SK-N-SH treated with all-trans-retinoic acid at 6 μM for 48 hours (cell line): ENCODE measurements at regions not wholly inside any gene's neighbourhood (a gene's known extent, or its start where the extent isn't known, plus 50 kb on each side); places are given as distances from the start of the nearest gene placed in this dataset.

Experiments
- ATAC-seq: fragments of 200-7000 bp; cut with Tn5 transposase; 3 replicates; pipeline ENCODE4 v1.9.1; 2020; ENCODE audit warnings: mild to moderate bottlenecking, moderate library complexity
- BACH2 ChIP-seq: fragments of 250-450 bp; sonication (Bioruptor Pico); IDR thresholded peaks from 2 replicates; pipeline ENCODE4 v1.9.0; 2021; ENCODE audit warnings: mild to moderate bottlenecking, borderline replicate concordance
- CSDC2 ChIP-seq: fragments of 250-450 bp; sonication (Bioruptor Pico); IDR thresholded peaks from 2 replicates; pipeline ENCODE4 v1.5.0; 2020; ENCODE audit warnings: mild to moderate bottlenecking, moderate library complexity
- ESRRG ChIP-seq: fragments of 250-450 bp; sonication (Bioruptor Pico); IDR thresholded peaks from 2 replicates; pipeline ENCODE4 v1.6.1; 2021; ENCODE audit warnings: mild to moderate bottlenecking
- OSR1 ChIP-seq: fragments of 250-450 bp; sonication (Bioruptor Pico); IDR thresholded peaks from 2 replicates; pipeline ENCODE4 v1.8.0; 2022; ENCODE audit warnings: moderate library complexity, mild to moderate bottlenecking, inconsistent platforms
- PPARA ChIP-seq: fragments of 250-450 bp; sonication (Bioruptor Pico); IDR thresholded peaks from 2 replicates; pipeline ENCODE4 v1.5.0; 2020; ENCODE audit warnings: mild to moderate bottlenecking, borderline replicate concordance
- RARB ChIP-seq: fragments of 250-450 bp; sonication (Bioruptor Pico); IDR thresholded peaks from 2 replicates; pipeline ENCODE4 v1.8.0; 2021; ENCODE audit warnings: mild to moderate bottlenecking, moderate library complexity
- SNAI2 ChIP-seq: fragments of 250-450 bp; sonication (Bioruptor Pico); IDR thresholded peaks from 2 replicates; pipeline ENCODE4 v1.5.0; 2020; ENCODE audit warnings: mild to moderate bottlenecking, moderate library complexity
- TCF4 ChIP-seq: fragments of 250-450 bp; sonication (Bioruptor Pico); IDR thresholded peaks from 2 replicates; pipeline ENCODE4 v1.8.0; 2021; ENCODE audit warnings: mild to moderate bottlenecking, moderate library complexity, borderline replicate concordance
- TOX ChIP-seq: fragments of 250-450 bp; sonication (Bioruptor Pico); IDR thresholded peaks from 2 replicates; pipeline ENCODE4 v1.8.0; 2021; ENCODE audit warnings: mild to moderate bottlenecking, moderate library complexity, borderline replicate concordance
- ZC3H10 ChIP-seq: fragments of 250-450 bp; sonication (Bioruptor Pico); IDR thresholded peaks from 2 replicates; pipeline ENCODE4 v1.5.1; 2021; ENCODE audit warnings: mild to moderate bottlenecking, moderate library complexity
- ZFP3 ChIP-seq: fragments of 250-450 bp; sonication (Bioruptor Pico); IDR thresholded peaks from 2 replicates; pipeline ENCODE4 v1.5.0; 2020; ENCODE audit warnings: mild to moderate bottlenecking, moderate library complexity
- ZFP30 ChIP-seq: fragments of 450-650 bp; formaldehyde crosslinking; IDR thresholded peaks from 2 replicates; pipeline ENCODE4 v1.5.0; 2022; ENCODE audit warnings: mild to moderate bottlenecking, moderate library complexity
- ZNF565 ChIP-seq: fragments of 450-650 bp; formaldehyde crosslinking; conservative IDR thresholded peaks from 2 replicates; pipeline ENCODE4 v1.5.0; 2020; ENCODE audit warnings: low read depth, mild to moderate bottlenecking, moderate library complexity
- ZNF70 ChIP-seq: fragments of 450-650 bp; formaldehyde crosslinking; IDR thresholded peaks from 2 replicates; pipeline ENCODE4 v1.5.0; 2020; ENCODE audit warnings: mild to moderate bottlenecking, moderate library complexity
- ZNF8 ChIP-seq: fragments of 450-650 bp; formaldehyde crosslinking; IDR thresholded peaks from 2 replicates; pipeline ENCODE4 v1.5.0; 2020; ENCODE audit warnings: mild to moderate bottlenecking, moderate library complexity
- TF ChIP-seq, protein P1 (sequence below): fragments of 250-450 bp; sonication (Bioruptor Pico); IDR thresholded peaks from 2 replicates; pipeline ENCODE4 v1.5.1; 2021; ENCODE audit warnings: mild to moderate bottlenecking, moderate library complexity
- TF ChIP-seq, protein P2 (sequence below): fragments of 250-450 bp; sonication (Bioruptor Pico); IDR thresholded peaks from 2 replicates; pipeline ENCODE4 v1.8.0; 2021; ENCODE audit warnings: low read depth, mild to moderate bottlenecking, moderate library complexity, borderline replicate concordance
- TF ChIP-seq, protein P3 (sequence below): fragments of 250-450 bp; sonication (Bioruptor Pico); IDR thresholded peaks from 2 replicates; pipeline ENCODE4 v1.5.1; 2020; ENCODE audit warnings: low read depth, mild to moderate bottlenecking, moderate library complexity
- TF ChIP-seq, protein P4 (sequence below): fragments of 250-450 bp; sonication (Bioruptor Pico); IDR thresholded peaks from 2 replicates; pipeline ENCODE4 v1.5.0; 2020; ENCODE audit warnings: mild to moderate bottlenecking, moderate library complexity
- TF ChIP-seq, protein P5 (sequence below): fragments of 250-450 bp; sonication (Bioruptor Pico); IDR thresholded peaks from 2 replicates; pipeline ENCODE4 v1.8.0; 2020; ENCODE audit warnings: mild to moderate bottlenecking, moderate library complexity, borderline replicate concordance

DNA sequence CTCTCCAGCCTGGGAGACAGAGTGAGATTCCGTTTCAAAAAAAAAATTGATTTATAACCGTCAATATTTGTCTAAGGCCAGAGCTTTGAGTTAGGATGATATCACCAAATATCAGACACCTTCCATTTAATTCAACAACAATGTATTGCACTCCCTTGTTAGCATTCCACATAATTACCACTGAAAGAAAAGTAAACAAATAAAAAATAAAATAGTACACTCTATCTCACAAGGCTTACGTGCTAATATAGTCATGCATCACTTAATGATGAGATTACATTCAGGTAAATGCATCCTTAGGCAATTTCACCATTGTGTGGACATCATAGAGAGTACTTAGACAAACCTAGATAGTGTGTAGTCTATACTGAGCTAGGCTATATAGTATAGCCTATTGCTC is 127.6 kb upstream of the RHOBTB1 start:
- TF ChIP-seq ESRRG (CRISPR knock-in tag) (no peak), ZNF70 (CRISPR knock-in tag) (no peak), PPARA (no peak), BACH2 (no peak), ZC3H10 (CRISPR knock-in tag) (no peak), ZNF8 (CRISPR knock-in tag) (no peak)
- TF ChIP-seq, protein P1, sequence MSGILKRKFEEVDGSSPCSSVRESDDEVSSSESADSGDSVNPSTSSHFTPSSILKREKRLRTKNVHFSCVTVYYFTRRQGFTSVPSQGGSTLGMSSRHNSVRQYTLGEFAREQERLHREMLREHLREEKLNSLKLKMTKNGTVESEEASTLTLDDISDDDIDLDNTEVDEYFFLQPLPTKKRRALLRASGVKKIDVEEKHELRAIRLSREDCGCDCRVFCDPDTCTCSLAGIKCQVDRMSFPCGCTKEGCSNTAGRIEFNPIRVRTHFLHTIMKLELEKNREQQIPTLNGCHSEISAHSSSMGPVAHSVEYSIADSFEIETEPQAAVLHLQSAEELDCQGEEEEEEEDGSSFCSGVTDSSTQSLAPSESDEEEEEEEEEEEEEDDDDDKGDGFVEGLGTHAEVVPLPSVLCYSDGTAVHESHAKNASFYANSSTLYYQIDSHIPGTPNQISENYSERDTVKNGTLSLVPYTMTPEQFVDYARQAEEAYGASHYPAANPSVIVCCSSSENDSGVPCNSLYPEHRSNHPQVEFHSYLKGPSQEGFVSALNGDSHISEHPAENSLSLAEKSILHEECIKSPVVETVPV (CRISPR knock-in tag): no peak
- TF ChIP-seq, protein P2, sequence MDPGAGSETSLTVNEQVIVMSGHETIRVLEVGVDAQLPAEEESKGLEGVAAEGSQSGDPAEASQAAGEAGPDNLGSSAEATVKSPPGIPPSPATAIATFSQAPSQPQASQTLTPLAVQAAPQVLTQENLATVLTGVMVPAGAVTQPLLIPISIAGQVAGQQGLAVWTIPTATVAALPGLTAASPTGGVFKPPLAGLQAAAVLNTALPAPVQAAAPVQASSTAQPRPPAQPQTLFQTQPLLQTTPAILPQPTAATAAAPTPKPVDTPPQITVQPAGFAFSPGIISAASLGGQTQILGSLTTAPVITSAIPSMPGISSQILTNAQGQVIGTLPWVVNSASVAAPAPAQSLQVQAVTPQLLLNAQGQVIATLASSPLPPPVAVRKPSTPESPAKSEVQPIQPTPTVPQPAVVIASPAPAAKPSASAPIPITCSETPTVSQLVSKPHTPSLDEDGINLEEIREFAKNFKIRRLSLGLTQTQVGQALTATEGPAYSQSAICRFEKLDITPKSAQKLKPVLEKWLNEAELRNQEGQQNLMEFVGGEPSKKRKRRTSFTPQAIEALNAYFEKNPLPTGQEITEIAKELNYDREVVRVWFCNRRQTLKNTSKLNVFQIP (CRISPR knock-in tag): no peak
- no peak for ATAC-seq

DNA sequence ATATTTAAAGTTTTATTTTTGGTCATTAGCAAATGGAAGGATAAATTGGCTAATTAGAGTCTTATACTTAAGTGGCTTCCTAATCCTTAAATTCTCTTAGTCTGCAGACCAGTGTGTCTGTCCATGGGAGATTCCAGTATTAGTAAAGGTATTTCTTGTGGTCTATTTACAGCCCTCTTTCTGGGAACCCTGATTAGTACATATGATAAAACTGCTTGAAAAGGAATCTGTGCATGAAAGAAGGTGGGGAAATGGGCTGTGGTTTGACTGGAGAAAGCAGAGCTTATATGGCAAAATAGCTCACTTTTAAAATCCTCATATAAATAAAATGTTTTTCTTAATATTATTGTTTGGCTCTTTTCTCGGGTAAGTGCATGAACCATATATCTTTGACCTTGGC is 124.5 kb upstream of the RHOBTB1 start:
- TF ChIP-seq TOX (CRISPR knock-in tag) (no peak), ESRRG (CRISPR knock-in tag) (no peak), ZNF8 (CRISPR knock-in tag) (no peak)
- TF ChIP-seq, protein P1 (CRISPR knock-in tag): no peak
- ATAC-seq: no peak

DNA sequence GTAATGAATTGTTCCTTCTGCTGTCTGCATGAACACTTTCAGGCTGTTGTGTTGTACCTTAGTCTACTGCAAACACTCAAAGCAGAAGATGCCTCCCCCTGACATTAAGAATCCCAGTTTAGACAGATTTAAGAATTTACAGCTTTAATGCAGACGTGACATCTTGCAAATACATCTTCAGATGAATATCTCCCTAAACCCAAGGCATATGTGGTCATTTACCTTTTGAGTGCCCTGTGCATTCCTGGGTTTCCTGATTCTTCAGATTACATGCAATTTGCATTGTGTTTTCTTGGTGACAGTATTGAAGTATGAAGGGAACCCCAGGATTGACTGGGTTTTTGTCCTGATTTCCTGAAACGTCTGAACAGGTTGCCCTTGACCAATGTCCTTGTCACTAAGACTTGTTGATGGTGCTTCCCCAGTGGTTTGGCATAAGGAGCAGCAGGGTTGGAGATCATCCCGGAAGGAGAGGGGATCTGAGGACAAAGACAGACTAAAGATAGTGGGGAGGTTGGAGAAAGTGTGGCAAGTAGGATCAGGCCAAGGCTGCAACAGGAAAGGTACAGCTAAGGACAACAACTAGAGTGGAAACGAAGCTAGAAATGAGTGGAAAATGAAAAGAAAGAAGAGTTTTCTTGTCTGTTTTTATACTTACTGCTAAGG is 123.8 kb upstream of the RHOBTB1 start:
- ATAC-seq: no peak
- TF ChIP-seq, protein P3, sequence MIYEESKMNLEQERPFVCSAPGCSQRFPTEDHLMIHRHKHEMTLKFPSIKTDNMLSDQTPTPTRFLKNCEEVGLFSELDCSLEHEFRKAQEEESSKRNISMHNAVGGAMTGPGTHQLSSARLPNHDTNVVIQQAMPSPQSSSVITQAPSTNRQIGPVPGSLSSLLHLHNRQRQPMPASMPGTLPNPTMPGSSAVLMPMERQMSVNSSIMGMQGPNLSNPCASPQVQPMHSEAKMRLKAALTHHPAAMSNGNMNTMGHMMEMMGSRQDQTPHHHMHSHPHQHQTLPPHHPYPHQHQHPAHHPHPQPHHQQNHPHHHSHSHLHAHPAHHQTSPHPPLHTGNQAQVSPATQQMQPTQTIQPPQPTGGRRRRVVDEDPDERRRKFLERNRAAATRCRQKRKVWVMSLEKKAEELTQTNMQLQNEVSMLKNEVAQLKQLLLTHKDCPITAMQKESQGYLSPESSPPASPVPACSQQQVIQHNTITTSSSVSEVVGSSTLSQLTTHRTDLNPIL (CRISPR knock-in tag): no peak
- TF ChIP-seq OSR1: no peak
- TF ChIP-seq ZNF8 (CRISPR knock-in tag): no peak
- no peak for TF ChIP-seq ZC3H10 (CRISPR knock-in tag)
- TF ChIP-seq PPARA: no peak

DNA sequence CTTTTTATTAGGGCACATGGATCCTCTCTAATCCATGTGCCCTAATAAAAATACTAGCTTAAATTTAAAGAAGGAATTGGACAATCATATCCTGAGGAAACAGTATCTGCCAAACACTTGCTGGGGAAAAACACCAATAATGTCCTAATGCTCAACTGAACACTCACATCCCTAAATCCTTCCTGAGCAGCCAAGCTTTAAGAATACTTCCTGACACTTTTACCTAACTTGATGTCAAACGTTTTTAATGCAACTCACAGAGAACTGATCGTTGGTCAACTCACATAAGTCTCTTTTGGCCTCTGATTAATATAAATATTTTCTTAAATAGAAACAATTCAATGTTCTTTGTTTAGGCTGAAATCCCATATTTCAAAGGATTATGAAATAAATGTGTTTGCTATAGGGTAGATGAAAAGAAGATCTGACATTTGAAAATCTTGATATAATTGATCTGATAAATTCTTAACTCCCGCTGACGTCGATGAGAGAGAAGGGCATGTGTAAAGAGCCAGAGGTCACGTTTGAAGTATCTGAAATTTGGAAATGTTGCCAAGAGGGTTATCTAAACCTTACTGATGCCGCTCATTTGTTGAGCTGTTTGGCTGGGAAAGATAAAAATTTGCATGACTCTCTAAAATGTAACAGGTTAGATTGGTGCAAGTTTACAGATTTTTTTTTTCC is 122.8 kb upstream of the RHOBTB1 start:
- no peak for ATAC-seq
- TF ChIP-seq, protein P4, sequence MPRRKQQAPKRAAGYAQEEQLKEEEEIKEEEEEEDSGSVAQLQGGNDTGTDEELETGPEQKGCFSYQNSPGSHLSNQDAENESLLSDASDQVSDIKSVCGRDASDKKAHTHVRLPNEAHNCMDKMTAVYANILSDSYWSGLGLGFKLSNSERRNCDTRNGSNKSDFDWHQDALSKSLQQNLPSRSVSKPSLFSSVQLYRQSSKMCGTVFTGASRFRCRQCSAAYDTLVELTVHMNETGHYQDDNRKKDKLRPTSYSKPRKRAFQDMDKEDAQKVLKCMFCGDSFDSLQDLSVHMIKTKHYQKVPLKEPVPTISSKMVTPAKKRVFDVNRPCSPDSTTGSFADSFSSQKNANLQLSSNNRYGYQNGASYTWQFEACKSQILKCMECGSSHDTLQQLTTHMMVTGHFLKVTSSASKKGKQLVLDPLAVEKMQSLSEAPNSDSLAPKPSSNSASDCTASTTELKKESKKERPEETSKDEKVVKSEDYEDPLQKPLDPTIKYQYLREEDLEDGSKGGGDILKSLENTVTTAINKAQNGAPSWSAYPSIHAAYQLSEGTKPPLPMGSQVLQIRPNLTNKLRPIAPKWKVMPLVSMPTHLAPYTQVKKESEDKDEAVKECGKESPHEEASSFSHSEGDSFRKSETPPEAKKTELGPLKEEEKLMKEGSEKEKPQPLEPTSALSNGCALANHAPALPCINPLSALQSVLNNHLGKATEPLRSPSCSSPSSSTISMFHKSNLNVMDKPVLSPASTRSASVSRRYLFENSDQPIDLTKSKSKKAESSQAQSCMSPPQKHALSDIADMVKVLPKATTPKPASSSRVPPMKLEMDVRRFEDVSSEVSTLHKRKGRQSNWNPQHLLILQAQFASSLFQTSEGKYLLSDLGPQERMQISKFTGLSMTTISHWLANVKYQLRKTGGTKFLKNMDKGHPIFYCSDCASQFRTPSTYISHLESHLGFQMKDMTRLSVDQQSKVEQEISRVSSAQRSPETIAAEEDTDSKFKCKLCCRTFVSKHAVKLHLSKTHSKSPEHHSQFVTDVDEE (CRISPR knock-in tag): no peak
- TF ChIP-seq RARB (CRISPR knock-in tag) (no peak), CSDC2 (no peak), OSR1 (no peak), ESRRG (CRISPR knock-in tag) (no peak), SNAI2 (CRISPR knock-in tag) (no peak), PPARA (no peak)

DNA sequence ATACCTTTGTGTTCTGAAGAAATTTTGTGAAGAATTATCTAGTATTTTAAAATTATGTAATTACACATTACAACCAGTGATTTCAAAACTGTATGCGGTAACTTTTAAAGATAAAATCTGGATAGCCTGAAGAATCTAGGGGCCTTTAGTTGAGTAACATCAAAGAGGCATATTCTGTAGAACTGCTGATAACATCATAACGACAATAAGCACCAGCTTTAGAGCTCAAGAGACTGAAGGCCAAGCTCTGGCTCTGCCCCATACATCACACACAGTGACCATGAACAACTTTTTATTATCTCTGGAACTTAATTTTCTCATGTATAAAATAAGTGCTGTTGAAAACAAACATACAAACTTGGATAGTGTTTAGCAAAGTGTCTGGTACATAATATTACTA is 121.1 kb upstream of the RHOBTB1 start:
- ATAC-seq: no peak
- TF ChIP-seq CSDC2 (no peak), TCF4 (CRISPR knock-in tag) (no peak), ZNF70 (CRISPR knock-in tag) (no peak), ZFP30 (CRISPR knock-in tag) (no peak), ZC3H10 (CRISPR knock-in tag) (no peak), ZFP3 (no peak), ZNF565 (CRISPR knock-in tag) (no peak), PPARA (no peak)
- TF ChIP-seq, protein P3 (CRISPR knock-in tag): no peak
- TF ChIP-seq, protein P5, sequence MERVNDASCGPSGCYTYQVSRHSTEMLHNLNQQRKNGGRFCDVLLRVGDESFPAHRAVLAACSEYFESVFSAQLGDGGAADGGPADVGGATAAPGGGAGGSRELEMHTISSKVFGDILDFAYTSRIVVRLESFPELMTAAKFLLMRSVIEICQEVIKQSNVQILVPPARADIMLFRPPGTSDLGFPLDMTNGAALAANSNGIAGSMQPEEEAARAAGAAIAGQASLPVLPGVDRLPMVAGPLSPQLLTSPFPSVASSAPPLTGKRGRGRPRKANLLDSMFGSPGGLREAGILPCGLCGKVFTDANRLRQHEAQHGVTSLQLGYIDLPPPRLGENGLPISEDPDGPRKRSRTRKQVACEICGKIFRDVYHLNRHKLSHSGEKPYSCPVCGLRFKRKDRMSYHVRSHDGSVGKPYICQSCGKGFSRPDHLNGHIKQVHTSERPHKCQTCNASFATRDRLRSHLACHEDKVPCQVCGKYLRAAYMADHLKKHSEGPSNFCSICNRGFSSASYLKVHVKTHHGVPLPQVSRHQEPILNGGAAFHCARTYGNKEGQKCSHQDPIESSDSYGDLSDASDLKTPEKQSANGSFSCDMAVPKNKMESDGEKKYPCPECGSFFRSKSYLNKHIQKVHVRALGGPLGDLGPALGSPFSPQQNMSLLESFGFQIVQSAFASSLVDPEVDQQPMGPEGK (CRISPR knock-in tag): no peak
- TF ChIP-seq, all 23 proteins: peak for 0
